SK-N-MC (cell line): ENCODE measurements at regions not wholly inside any gene's neighbourhood (a gene's known extent, or its start where the extent isn't known, plus 50 kb on each side); places are given as distances from the start of the nearest gene placed in this dataset.

ENCODE experiments used
- EZH2 ChIP-seq: fragments of 200-600 bp; sonication (generic); IDR thresholded peaks from one replicate; pipeline ENCODE4 v1.6.1; 2017; ENCODE audit warnings: antibody characterized with exemption
- POLR2AphosphoS5 ChIP-seq: IDR thresholded peaks from 2 replicates; pipeline ENCODE4 v1.6.1; 2012; ENCODE audit warnings: mild to moderate bottlenecking, low read depth, low read length, borderline replicate concordance

GRCh38 chr12:5262450-5262849 lies 169.5 kb upstream of the NTF3 start:
- no peak for TF ChIP-seq EZH2
- no peak for TF ChIP-seq POLR2AphosphoS5
